Gastrocnemius medialis (tissue), 4 donors: ENCODE measurements at regions not wholly inside any gene's neighbourhood (a gene's known extent, or its start where the extent isn't known, plus 50 kb on each side); places are given as distances from the start of the nearest gene placed in this dataset.

Experiments used
- CTCF ChIP-seq, 5 experiments: fragments of 450-650 bp in 3 of 5; fragments of 200-600 bp in 2 of 5; sonication (generic) in 2 of 5; IDR thresholded peaks in 4 of 5; conservative IDR thresholded peaks in 1 of 5; 1 replicate in 4 of 5; 2 replicates in 1 of 5; pipeline ENCODE4 v1.5.1; 2016 to 2019; ENCODE audit warnings: antibody characterized with exemption in 5 of 5, mild to moderate bottlenecking in 3 of 5, moderate library complexity in 3 of 5
- POLR2A ChIP-seq, 2 donors: fragments of 450-650 bp; IDR thresholded peaks; one replicate each; pipeline ENCODE4 v1.6.1; 2017; ENCODE audit warnings: antibody characterized with exemption in 2 of 2, mild to moderate bottlenecking in 2 of 2, moderate library complexity in 2 of 2

GRCh38 chr18:24685254-24685959, 225.0 kb downstream of the HRH4 start:
- TF ChIP-seq CTCF (IDR thresholded peaks at IDR 0.05 in 4 of 5, conservative IDR thresholded peaks at IDR 0.05 in 1 of 5) (no peak), POLR2A (IDR thresholded peaks at IDR 0.05) (no peak)
